Urinary bladder (tissue), 3 donors: ENCODE measurements at regions not wholly inside any gene's neighbourhood (a gene's known extent, or its start where the extent isn't known, plus 50 kb on each side); places are given as distances from the start of the nearest gene placed in this dataset.

Source experiments
- DNase-seq: peaks from one replicate; pipeline ENCODE4 v3.0.0-alpha.2; 2015; ENCODE audit errors: extremely low spot score
- H3K27ac ChIP-seq: one replicate; pipeline ENCODE4 v1.5.1; 2013; ENCODE audit warnings: low read depth, mild to moderate bottlenecking, moderate library complexity
- H3K36me3 ChIP-seq: one replicate; pipeline ENCODE4 v1.6.1; 2013; ENCODE audit warnings: mild to moderate bottlenecking, moderate library complexity; ENCODE audit not compliant: insufficient read depth
- H3K4me1 ChIP-seq: one replicate; pipeline ENCODE4 v1.6.1; 2013; ENCODE audit warnings: mild to moderate bottlenecking, moderate library complexity; ENCODE audit not compliant: insufficient read depth
- H3K4me3 ChIP-seq: one replicate; pipeline ENCODE4 v1.5.1; 2013; ENCODE audit warnings: low read depth, low read length
- WGBS: extraction: QIAGEN DNeasy Blood & Tissue Kit; methylation state at CpG from one replicate; pipeline ENCODE4 v1.1.7; 2013; 5-methylcytosine and 5-hydroxymethylcytosine counted together
- donor health status: healthy with polysubstance abuse.
- donor health status: healthy.

- Histone ChIP-seq H3K36me3 (no peaks in the 10 kb centered on the region), H3K27ac (no peak overlapping the region), H3K4me3 (no peak overlapping the region), H3K4me1 (no peaks in the 10 kb centered on the region)
- DNase-seq = no peak
- WGBS = 88% methylated on average over 4 of the region's 4 CpGs
These were observed 1137.0 kb downstream of the ROBO2 start for GRCh38 chr3:78176869-78177268.

- DNase-seq = no peak
- no peak overlapping the region for H3K27ac ChIP-seq
- WGBS = 82% methylated on average over 2 of the region's 2 CpGs
- H3K4me3 ChIP-seq = no peak overlapping the region
- no peaks in the 10 kb centered on the region for H3K36me3 ChIP-seq
- H3K4me1 ChIP-seq = no peaks in the 10 kb centered on the region
These were observed 1137.9 kb downstream of the ROBO2 start for GRCh38 chr3:78177780-78178179.

- Histone ChIP-seq H3K36me3 (no peaks in the 10 kb centered on the region), H3K27ac (no peak overlapping the region)
- no peak for DNase-seq
These were observed 1138.3 kb downstream of the ROBO2 start for GRCh38 chr3:78178209-78178608.

GRCh38 chr3:78178740-78179363 lies 1139.0 kb downstream of the ROBO2 start:
- Histone ChIP-seq H3K36me3 (no peaks in the 10 kb centered on the region), H3K4me3 (no peak overlapping the region), H3K4me1 (no peaks in the 10 kb centered on the region), H3K27ac (no peak overlapping the region)
- WGBS = 93% methylated on average over 1 of the region's 1 CpG
- no peak for DNase-seq

More at GRCh38 chr3:78178209-78178608, 1138.3 kb downstream of the ROBO2 start:
- H3K4me1 ChIP-seq = no peaks in the 10 kb centered on the region
- no peak overlapping the region for H3K4me3 ChIP-seq

- no peak for DNase-seq
- 53% methylated on average over 7 of the region's 7 CpGs for WGBS
- H3K4me3 ChIP-seq = no peak overlapping the region
- H3K4me1 ChIP-seq = no peaks in the 10 kb centered on the region
- H3K27ac ChIP-seq = no peak overlapping the region
- H3K36me3 ChIP-seq = no peaks in the 10 kb centered on the region
These were observed 1144.2 kb downstream of the ROBO2 start for GRCh38 chr3:78183906-78184599.

- 97% methylated on average over 1 of the region's 1 CpG for WGBS
- no peaks in the 10 kb centered on the region for H3K36me3 ChIP-seq
These were observed 1146.5 kb downstream of the ROBO2 start for GRCh38 chr3:78186404-78186803.

GRCh38 chr3:78201091-78201490 lies 1161.2 kb downstream of the ROBO2 start:
- Histone ChIP-seq H3K36me3 (no peaks in the 10 kb centered on the region), H3K27ac (no peak overlapping the region), H3K4me1 (no peaks in the 10 kb centered on the region), H3K4me3 (no peak overlapping the region)
- no peak for DNase-seq
- 67% methylated on average over 2 of the region's 2 CpGs for WGBS

More at GRCh38 chr3:78186404-78186803, 1146.5 kb downstream of the ROBO2 start:
- H3K27ac ChIP-seq = no peak overlapping the region
- no peaks in the 10 kb centered on the region for H3K4me1 ChIP-seq
- no peak overlapping the region for H3K4me3 ChIP-seq
- DNase-seq = no peak

- no peaks in the 10 kb centered on the region for H3K4me1 ChIP-seq
- DNase-seq = no peak
- no peak overlapping the region for H3K4me3 ChIP-seq
- H3K27ac ChIP-seq = no peak overlapping the region
- WGBS = 51% methylated on average over 5 of the region's 5 CpGs
- H3K36me3 ChIP-seq = no peaks in the 10 kb centered on the region
These were observed 1165.1 kb downstream of the ROBO2 start for GRCh38 chr3:78204977-78205376.

- no peak for DNase-seq
- WGBS = 62% methylated on average over 2 of the region's 2 CpGs
- Histone ChIP-seq H3K36me3 (no peaks in the 10 kb centered on the region), H3K4me3 (no peak overlapping the region), H3K4me1 (no peaks in the 10 kb centered on the region), H3K27ac (no peak overlapping the region)
These were observed 1181.4 kb downstream of the ROBO2 start for GRCh38 chr3:78221300-78221699.

GRCh38 chr3:78221796-78222195 lies 1181.9 kb downstream of the ROBO2 start:
- DNase-seq = no peak
- no peak overlapping the region for H3K4me3 ChIP-seq
- no peaks in the 10 kb centered on the region for H3K36me3 ChIP-seq
- no peak overlapping the region for H3K27ac ChIP-seq
- H3K4me1 ChIP-seq = no peaks in the 10 kb centered on the region

GRCh38 chr3:78235841-78236240 lies 1195.9 kb downstream of the ROBO2 start:
- Histone ChIP-seq H3K36me3 (no peaks in the 10 kb centered on the region), H3K4me1 (no peaks in the 10 kb centered on the region), H3K4me3 (no peak overlapping the region), H3K27ac (no peak overlapping the region)
- no peak for DNase-seq

GRCh38 chr3:78238811-78239210 lies 1198.9 kb downstream of the ROBO2 start:
- Histone ChIP-seq H3K4me3 (no peak overlapping the region), H3K27ac (no peak overlapping the region), H3K36me3 (no peaks in the 10 kb centered on the region), H3K4me1 (no peaks in the 10 kb centered on the region)
- WGBS = 67% methylated on average over 5 of the region's 5 CpGs
- DNase-seq = no peak

- no peak overlapping the region for H3K4me3 ChIP-seq
- WGBS = 76% methylated on average over 3 of the region's 3 CpGs
- DNase-seq = no peak
- H3K27ac ChIP-seq = no peak overlapping the region
- H3K4me1 ChIP-seq = no peaks in the 10 kb centered on the region
- H3K36me3 ChIP-seq = no peaks in the 10 kb centered on the region
These were observed 1202.8 kb downstream of the ROBO2 start for GRCh38 chr3:78242724-78243123.

GRCh38 chr3:78244136-78244535 lies 1204.2 kb downstream of the ROBO2 start:
- DNase-seq = no peak
- WGBS = 59% methylated on average over 2 of the region's 2 CpGs
- Histone ChIP-seq H3K4me1 (no peaks in the 10 kb centered on the region), H3K36me3 (no peaks in the 10 kb centered on the region), H3K4me3 (no peak overlapping the region), H3K27ac (no peak overlapping the region)
